H1 (cell line): ENCODE measurements at regions not wholly inside any gene's neighbourhood (a gene's known extent, or its start where the extent isn't known, plus 50 kb on each side); places are given as distances from the start of the nearest gene placed in this dataset.

Source experiments
- CREB1 ChIP-seq: IDR thresholded peaks from 2 replicates; pipeline ENCODE4 v1.6.1; 2012; ENCODE audit warnings: inconsistent platforms
- POLR2AphosphoS5 ChIP-seq: IDR thresholded peaks from 2 replicates; pipeline ENCODE4 v1.6.1; 2011; ENCODE audit warnings: low read depth, low read length
- SP4 ChIP-seq: IDR thresholded peaks from 2 replicates; pipeline ENCODE4 v1.6.1; 2012; ENCODE audit warnings: low read length, inconsistent platforms
- SUZ12 ChIP-seq: fragments of 200-600 bp; sonication (generic); IDR thresholded peaks from 2 replicates; pipeline ENCODE4 v1.6.1; 2012; ENCODE audit warnings: mild to moderate bottlenecking, inconsistent platforms, low read length, moderate library complexity, mixed read lengths

GRCh38 chr13:38265132-38265497, 84.5 kb upstream of the UFM1 start (continued):
- TF ChIP-seq CREB1 = no peak
- no peak for TF ChIP-seq SUZ12
- no peak for TF ChIP-seq POLR2AphosphoS5
- no peak for TF ChIP-seq SP4
- TF ChIP-seq, all 59 proteins: peak for 0
